MM.1S (cell line): ENCODE measurements at regions not wholly inside any gene's neighbourhood (a gene's known extent, or its start where the extent isn't known, plus 50 kb on each side); places are given as distances from the start of the nearest gene placed in this dataset.

Source experiments
- CTCF ChIP-seq: fragments of 300-600 bp; sonication (generic); IDR thresholded peaks from 2 replicates; pipeline ENCODE4 v1.5.1; 2016; ENCODE audit warnings: antibody characterized with exemption, low read length, mixed read lengths
- EZH2phosphoT487 ChIP-seq: fragments of 300-600 bp; sonication (generic); IDR thresholded peaks from 2 replicates; pipeline ENCODE4 v1.6.1; 2018; ENCODE audit warnings: antibody characterized with exemption, low read length

- TF ChIP-seq CTCF, result no peak
- no peak for TF ChIP-seq EZH2phosphoT487
These were observed 123.1 kb upstream of the PTGFR start for GRCh38 chr1:78367700-78368099.
